Epithelial cell of proximal tubule (primary cell): ENCODE measurements at regions not wholly inside any gene's neighbourhood (a gene's known extent, or its start where the extent isn't known, plus 50 kb on each side); places are given as distances from the start of the nearest gene placed in this dataset.

ENCODE experiments used
- DNase-seq: peaks from one replicate; pipeline ENCODE4 v3.0.0-alpha.2; 2011; ENCODE audit warnings: low read depth
- H3K4me3 ChIP-seq: 2 replicates; pipeline ENCODE4 v1.5.1; 2011; ENCODE audit warnings: low read depth, mild to moderate bottlenecking, low read length
- CTCF ChIP-seq: conservative IDR thresholded peaks from 2 replicates; pipeline ENCODE4 v1.5.1; 2012; ENCODE audit warnings: low read depth, mild to moderate bottlenecking, low read length

- no peak overlapping the region for H3K4me3 ChIP-seq
- TF ChIP-seq CTCF, result no peak
- DNase-seq, result no peak
Measured at GRCh38 chr3:164470471-164470870, 607.8 kb downstream of the SI start.

GRCh38 chr3:164468055-164468454 lies 610.2 kb downstream of the SI start:
- DNase-seq, result no peak
- no peak for TF ChIP-seq CTCF
- no peak overlapping the region for H3K4me3 ChIP-seq

- H3K4me3 ChIP-seq, result no peak overlapping the region
- TF ChIP-seq CTCF, result no peak
- no peak for DNase-seq
Measured at GRCh38 chr3:164467007-164467406, 611.3 kb downstream of the SI start.

- TF ChIP-seq CTCF, result no peak
- no peak for DNase-seq
- H3K4me3 ChIP-seq, result no peak overlapping the region
Measured at GRCh38 chr3:164465172-164465571, 613.1 kb downstream of the SI start.

- no peak for DNase-seq
- H3K4me3 ChIP-seq, result no peak overlapping the region
- TF ChIP-seq CTCF, result no peak
Measured at GRCh38 chr3:164460851-164461250, 617.4 kb downstream of the SI start.

GRCh38 chr3:164459521-164460151 lies 618.7 kb downstream of the SI start:
- no peak overlapping the region for H3K4me3 ChIP-seq
- no peak for DNase-seq
- TF ChIP-seq CTCF, result no peak

GRCh38 chr3:164458986-164459385 lies 619.3 kb downstream of the SI start:
- TF ChIP-seq CTCF, result no peak
- no peak for DNase-seq
- H3K4me3 ChIP-seq, result no peak overlapping the region
